Nephron progenitor cell (in vitro differentiated cells): ENCODE measurements at regions not wholly inside any gene's neighbourhood (a gene's known extent, or its start where the extent isn't known, plus 50 kb on each side); places are given as distances from the start of the nearest gene placed in this dataset.

Experiments used
- DNase-seq: peaks from one replicate; pipeline ENCODE4 v3.0.0; 2021
- H3K27ac Mint-ChIP-seq: 2 replicates; pipeline ENCODE4 v1.8.0; 2021; ENCODE audit warnings: mild to moderate bottlenecking, moderate library complexity, mixed read lengths
- H3K27me3 Mint-ChIP-seq: 2 replicates; pipeline ENCODE4 v1.8.0; 2021; ENCODE audit warnings: mild to moderate bottlenecking, low read depth, mixed read lengths; ENCODE audit not compliant: poor library complexity
- H3K36me3 Mint-ChIP-seq: 2 replicates; pipeline ENCODE4 v1.8.0; 2021; ENCODE audit warnings: low read depth, mixed read lengths
- H3K4me1 Mint-ChIP-seq: 2 replicates; pipeline ENCODE4 v1.8.0; 2021; ENCODE audit warnings: mixed read lengths
- H3K4me3 Mint-ChIP-seq: 2 replicates; pipeline ENCODE4 v1.8.0; 2021; ENCODE audit warnings: mild to moderate bottlenecking, moderate library complexity, mixed read lengths
- H3K9me3 Mint-ChIP-seq: 2 replicates; pipeline ENCODE4 v1.8.0; 2021; ENCODE audit warnings: mild to moderate bottlenecking, moderate library complexity, mixed read lengths
- CTCF ChIP-seq: fragments of 200-600 bp; sonication (generic); IDR thresholded peaks from 2 replicates; pipeline ENCODE4 v1.5.0; 2021; ENCODE audit warnings: antibody characterized with exemption

DNA sequence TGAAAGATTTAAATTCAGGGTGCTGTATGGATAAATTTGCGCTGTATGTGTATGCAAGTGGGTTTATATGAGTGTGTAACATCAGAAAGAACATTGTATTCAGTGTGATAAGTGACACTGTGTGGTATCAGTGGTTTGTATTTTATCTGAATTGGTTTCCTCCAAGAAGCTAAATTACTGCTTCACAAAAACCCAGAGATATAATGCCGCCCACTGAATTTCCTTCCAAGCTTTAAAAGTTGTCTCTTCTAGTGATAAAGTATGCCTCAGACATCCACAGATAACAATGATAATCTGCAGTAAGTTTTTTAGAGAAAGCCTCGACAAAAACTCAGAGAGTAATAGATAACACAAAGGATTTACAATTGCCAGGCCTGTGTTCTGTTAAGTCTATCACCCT is 710.6 kb upstream of the HS3ST1 start:
- Mint-ChIP-seq H3K4me1 (no peaks in the 10 kb centered on the region), H3K36me3 (no peaks in the 10 kb centered on the region), H3K4me3 (no peak overlapping the region), H3K27me3 (no peaks in the 10 kb centered on the region), H3K9me3 (peaks cover 7% of the 10 kb centered on the region), H3K27ac (no peak overlapping the region)
- TF ChIP-seq CTCF = no peak
- DNase-seq = no peak

DNA sequence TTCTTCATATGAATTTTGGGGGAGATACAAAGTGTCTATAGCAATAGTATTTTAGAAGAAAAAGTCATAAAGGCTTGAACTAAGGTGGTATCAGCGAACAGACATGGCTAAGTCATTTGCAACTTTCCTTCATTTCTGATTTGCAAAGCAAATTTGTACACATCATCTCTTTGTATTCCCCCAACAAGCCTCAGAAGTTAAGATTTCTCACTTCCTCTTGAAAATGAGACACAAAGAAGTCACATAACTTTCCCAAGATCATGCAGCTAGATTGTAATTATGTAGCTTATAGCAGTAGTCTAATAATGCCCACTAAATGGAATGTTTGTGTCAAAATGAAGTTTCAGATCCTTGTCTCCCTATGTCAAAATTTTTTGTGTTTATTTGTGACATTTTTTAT is 709.8 kb upstream of the HS3ST1 start:
- no peaks in the 10 kb centered on the region for H3K4me1 Mint-ChIP-seq

GRCh38 chr4:12137575-12137974 is 708.9 kb upstream of the HS3ST1 start:
- Mint-ChIP-seq H3K27me3 (no peaks in the 10 kb centered on the region), H3K4me1 (no peaks in the 10 kb centered on the region), H3K9me3 (peaks cover 17% of the 10 kb centered on the region), H3K4me3 (no peak overlapping the region), H3K27ac (no peak overlapping the region), H3K36me3 (no peaks in the 10 kb centered on the region)
- TF ChIP-seq CTCF = no peak
- no peak for DNase-seq

More for the DNA sequence above, 709.8 kb upstream of the HS3ST1 start:
- Mint-ChIP-seq H3K36me3 (no peaks in the 10 kb centered on the region), H3K9me3 (peaks cover 13% of the 10 kb centered on the region), H3K27ac (no peak overlapping the region), H3K27me3 (no peaks in the 10 kb centered on the region), H3K4me3 (no peak overlapping the region)
- DNase-seq = no peak
- TF ChIP-seq CTCF = no peak

DNA sequence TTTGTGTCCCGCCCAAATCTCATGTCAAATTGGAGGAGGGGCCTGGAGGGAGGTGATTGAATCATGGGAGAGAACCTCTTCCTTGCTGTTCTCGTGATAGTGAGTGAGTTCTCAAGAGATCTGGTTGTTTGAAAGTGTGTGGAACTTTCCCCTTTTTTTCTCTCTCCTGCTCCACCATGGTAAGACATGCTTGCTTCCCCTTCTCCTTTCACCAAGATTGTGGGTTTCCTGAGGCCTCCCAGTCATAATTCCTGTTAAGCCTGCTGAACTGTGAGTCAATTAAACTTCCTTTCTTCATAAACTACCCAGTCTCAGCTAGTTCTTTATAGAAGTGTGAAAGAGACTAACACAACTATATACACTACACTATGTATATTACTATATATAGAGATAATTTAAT is 697.8 kb upstream of the HS3ST1 start:
- Mint-ChIP-seq H3K4me1 (no peaks in the 10 kb centered on the region), H3K9me3 (peaks cover 2% of the 10 kb centered on the region), H3K36me3 (no peaks in the 10 kb centered on the region), H3K27me3 (peaks cover 4% of the 10 kb centered on the region), H3K4me3 (no peak overlapping the region), H3K27ac (no peak overlapping the region)
- TF ChIP-seq CTCF = no peak
- no peak for DNase-seq

DNA sequence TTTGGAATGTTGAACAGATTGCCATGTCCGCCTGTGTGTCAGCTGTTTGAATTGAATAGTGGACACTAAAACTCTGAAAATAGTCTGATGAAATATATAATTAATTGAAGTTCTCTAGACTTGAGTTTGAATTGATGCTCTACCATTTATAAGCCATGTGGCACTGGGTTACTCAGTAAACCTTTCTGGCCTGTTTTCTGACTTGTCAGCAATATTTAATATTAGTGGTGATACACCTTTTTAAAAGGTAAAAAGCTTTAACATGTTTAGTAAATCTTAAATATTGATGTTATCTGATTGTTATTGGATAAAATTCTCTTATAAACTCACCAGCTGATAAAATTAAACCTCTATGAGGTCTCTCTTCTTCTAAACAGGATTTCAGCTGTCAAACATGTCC is 695.4 kb upstream of the HS3ST1 start:
- Mint-ChIP-seq H3K27me3 (peaks cover 4% of the 10 kb centered on the region), H3K4me1 (no peaks in the 10 kb centered on the region), H3K27ac (no peak overlapping the region), H3K36me3 (no peaks in the 10 kb centered on the region), H3K4me3 (no peak overlapping the region), H3K9me3 (peaks cover 13% of the 10 kb centered on the region)
- no peak for DNase-seq
- no peak for TF ChIP-seq CTCF

GRCh38 chr4:12123707-12124106 is 695.0 kb upstream of the HS3ST1 start:
- H3K36me3 Mint-ChIP-seq = no peaks in the 10 kb centered on the region
- H3K27me3 Mint-ChIP-seq = peaks cover 4% of the 10 kb centered on the region
- H3K4me1 Mint-ChIP-seq = no peaks in the 10 kb centered on the region
- no peak overlapping the region for H3K27ac Mint-ChIP-seq
- no peak for DNase-seq
- peaks cover 13% of the 10 kb centered on the region for H3K9me3 Mint-ChIP-seq
- no peak for TF ChIP-seq CTCF
- H3K4me3 Mint-ChIP-seq = no peak overlapping the region
